ENCODE measurements at regions not wholly inside any gene's neighbourhood (a gene's known extent, or its start where the extent isn't known, plus 50 kb on each side); places are given as distances from the start of the nearest gene placed in this dataset.

DNA sequence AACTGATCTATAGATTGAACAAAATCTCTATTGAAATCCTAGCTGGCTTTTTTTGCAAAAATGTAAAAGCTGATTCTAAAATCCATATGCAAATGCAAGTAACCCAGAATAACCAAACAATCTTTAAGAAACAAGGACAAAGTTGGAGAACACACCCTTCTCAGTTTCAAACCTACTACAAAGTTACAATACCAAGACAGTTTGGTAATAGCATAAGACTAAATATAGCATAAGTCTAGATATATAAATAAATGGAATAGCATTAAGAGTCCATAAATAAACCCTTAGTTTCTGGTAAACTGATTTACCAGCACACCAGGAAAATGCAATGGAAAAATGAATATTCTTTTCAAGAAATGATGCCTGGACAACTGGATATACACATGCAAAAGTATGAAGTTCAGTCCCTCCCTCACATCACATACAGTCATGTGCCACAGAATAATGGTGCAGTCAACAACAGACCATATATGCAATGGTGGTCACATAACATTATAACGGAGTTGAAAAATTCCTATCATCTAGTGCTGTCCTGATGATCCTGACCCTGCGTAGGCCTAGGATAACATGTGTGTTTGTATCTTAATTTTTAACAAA is 94.5 kb upstream of the GRIN2B start:
- H4K20me1 ChIP-seq (replicated peaks; ENCODE audit: insufficient read depth): no peaks in the 10 kb centered on the region
- H3K36me3 Mint-ChIP-seq (ENCODE audit: low read depth): no peaks in the 10 kb centered on the region
- H3K4me1 ChIP-seq (ENCODE audit: insufficient read depth): no peaks in the 10 kb centered on the region; the same call in 1 of the 2 replicates
- H2AFZ ChIP-seq: no peak overlapping the region
- no peaks in the 10 kb centered on the region for H3K27me3 Mint-ChIP-seq (ENCODE audit: insufficient read depth, low read depth, poor library complexity)
- no peak overlapping the region for H3K27ac ChIP-seq (ENCODE audit: low read depth)
- H3K27me3 ChIP-seq (ENCODE audit: insufficient read depth): no peaks in the 10 kb centered on the region
- H3K4me2 ChIP-seq: no peak overlapping the region
- ATAC-seq (no peak), DNase-seq (ENCODE audit: low spot score) (no peak)
- no peaks in the 10 kb centered on the region for H3K4me1 Mint-ChIP-seq
- no peaks in the 10 kb centered on the region for H3K79me2 ChIP-seq (replicated peaks; ENCODE audit: insufficient read depth)
- no peak overlapping the region for H3K4me3 Mint-ChIP-seq
- no peak overlapping the region for H3K27ac Mint-ChIP-seq
- H3K36me3 ChIP-seq (ENCODE audit: insufficient read depth): no peaks in the 10 kb centered on the region
- no peaks in the 10 kb centered on the region for H3K9me2 ChIP-seq (ENCODE audit: insufficient read depth)
- no peak overlapping the region for H3K4me3 ChIP-seq
- no peaks in the 10 kb centered on the region for H3F3A ChIP-seq (replicated peaks; ENCODE audit: low read depth)
- no peaks in the 10 kb centered on the region for H3K9me3 Mint-ChIP-seq
- TF ChIP-seq ZNF331 (CRISPR knock-in tag; IDR thresholded peaks at IDR 0.05; ENCODE audit: low read depth) (no peak), EZH2phosphoT487 (IDR thresholded peaks at IDR 0.05; ENCODE audit: unreplicated experiment) (no peak), JUNB (IDR thresholded peaks at IDR 0.05; ENCODE audit: unreplicated experiment) (no peak), ZNF114 (CRISPR knock-in tag; IDR thresholded peaks at IDR 0.05) (no peak), CREB1 (CRISPR knock-in tag; IDR thresholded peaks at IDR 0.05; ENCODE audit: low read depth) (no peak), EZH2 (IDR thresholded peaks at IDR 0.05; ENCODE audit: low read depth, unreplicated experiment) (no peak), POLR2AphosphoS5 (IDR thresholded peaks at IDR 0.05; ENCODE audit: low read depth) (no peak), NANOG (IDR thresholded peaks at IDR 0.05; ENCODE audit: borderline replicate concordance) (no peak), STAT1 (IDR thresholded peaks at IDR 0.05; ENCODE audit: unreplicated experiment) (no peak)
- TF ChIP-seq, protein P1, sequence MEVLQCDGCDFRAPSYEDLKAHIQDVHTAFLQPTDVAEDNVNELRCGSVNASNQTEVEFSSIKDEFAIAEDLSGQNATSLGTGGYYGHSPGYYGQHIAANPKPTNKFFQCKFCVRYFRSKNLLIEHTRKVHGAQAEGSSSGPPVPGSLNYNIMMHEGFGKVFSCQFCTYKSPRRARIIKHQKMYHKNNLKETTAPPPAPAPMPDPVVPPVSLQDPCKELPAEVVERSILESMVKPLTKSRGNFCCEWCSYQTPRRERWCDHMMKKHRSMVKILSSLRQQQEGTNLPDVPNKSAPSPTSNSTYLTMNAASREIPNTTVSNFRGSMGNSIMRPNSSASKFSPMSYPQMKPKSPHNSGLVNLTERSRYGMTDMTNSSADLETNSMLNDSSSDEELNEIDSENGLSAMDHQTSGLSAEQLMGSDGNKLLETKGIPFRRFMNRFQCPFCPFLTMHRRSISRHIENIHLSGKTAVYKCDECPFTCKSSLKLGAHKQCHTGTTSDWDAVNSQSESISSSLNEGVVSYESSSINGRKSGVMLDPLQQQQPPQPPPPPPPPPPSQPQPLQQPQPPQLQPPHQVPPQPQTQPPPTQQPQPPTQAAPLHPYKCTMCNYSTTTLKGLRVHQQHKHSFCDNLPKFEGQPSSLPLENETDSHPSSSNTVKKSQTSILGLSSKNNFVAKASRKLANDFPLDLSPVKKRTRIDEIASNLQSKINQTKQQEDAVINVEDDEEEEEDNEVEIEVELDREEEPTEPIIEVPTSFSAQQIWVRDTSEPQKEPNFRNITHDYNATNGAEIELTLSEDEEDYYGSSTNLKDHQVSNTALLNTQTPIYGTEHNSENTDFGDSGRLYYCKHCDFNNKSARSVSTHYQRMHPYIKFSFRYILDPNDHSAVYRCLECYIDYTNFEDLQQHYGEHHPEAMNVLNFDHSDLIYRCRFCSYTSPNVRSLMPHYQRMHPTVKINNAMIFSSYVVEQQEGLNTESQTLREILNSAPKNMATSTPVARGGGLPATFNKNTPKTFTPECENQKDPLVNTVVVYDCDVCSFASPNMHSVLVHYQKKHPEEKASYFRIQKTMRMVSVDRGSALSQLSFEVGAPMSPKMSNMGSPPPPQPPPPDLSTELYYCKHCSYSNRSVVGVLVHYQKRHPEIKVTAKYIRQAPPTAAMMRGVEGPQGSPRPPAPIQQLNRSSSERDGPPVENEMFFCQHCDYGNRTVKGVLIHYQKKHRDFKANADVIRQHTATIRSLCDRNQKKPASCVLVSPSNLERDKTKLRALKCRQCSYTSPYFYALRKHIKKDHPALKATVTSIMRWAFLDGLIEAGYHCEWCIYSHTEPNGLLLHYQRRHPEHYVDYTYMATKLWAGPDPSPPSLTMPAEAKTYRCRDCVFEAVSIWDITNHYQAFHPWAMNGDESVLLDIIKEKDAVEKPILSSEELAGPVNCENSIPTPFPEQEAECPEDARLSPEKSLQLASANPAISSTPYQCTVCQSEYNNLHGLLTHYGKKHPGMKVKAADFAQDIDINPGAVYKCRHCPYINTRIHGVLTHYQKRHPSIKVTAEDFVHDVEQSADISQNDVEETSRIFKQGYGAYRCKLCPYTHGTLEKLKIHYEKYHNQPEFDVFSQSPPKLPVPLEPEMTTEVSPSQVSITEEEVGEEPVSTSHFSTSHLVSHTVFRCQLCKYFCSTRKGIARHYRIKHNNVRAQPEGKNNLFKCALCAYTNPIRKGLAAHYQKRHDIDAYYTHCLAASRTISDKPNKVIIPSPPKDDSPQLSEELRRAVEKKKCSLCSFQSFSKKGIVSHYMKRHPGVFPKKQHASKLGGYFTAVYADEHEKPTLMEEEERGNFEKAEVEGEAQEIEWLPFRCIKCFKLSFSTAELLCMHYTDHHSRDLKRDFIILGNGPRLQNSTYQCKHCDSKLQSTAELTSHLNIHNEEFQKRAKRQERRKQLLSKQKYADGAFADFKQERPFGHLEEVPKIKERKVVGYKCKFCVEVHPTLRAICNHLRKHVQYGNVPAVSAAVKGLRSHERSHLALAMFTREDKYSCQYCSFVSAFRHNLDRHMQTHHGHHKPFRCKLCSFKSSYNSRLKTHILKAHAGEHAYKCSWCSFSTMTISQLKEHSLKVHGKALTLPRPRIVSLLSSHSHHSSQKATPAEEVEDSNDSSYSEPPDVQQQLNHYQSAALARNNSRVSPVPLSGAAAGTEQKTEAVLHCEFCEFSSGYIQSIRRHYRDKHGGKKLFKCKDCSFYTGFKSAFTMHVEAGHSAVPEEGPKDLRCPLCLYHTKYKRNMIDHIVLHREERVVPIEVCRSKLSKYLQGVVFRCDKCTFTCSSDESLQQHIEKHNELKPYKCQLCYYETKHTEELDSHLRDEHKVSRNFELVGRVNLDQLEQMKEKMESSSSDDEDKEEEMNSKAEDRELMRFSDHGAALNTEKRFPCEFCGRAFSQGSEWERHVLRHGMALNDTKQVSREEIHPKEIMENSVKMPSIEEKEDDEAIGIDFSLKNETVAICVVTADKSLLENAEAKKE (CRISPR knock-in tag; IDR thresholded peaks at IDR 0.05): no peak
- TF ChIP-seq, protein P2, sequence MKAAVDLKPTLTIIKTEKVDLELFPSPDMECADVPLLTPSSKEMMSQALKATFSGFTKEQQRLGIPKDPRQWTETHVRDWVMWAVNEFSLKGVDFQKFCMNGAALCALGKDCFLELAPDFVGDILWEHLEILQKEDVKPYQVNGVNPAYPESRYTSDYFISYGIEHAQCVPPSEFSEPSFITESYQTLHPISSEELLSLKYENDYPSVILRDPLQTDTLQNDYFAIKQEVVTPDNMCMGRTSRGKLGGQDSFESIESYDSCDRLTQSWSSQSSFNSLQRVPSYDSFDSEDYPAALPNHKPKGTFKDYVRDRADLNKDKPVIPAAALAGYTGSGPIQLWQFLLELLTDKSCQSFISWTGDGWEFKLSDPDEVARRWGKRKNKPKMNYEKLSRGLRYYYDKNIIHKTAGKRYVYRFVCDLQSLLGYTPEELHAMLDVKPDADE (IDR thresholded peaks at IDR 0.05): no peak
- TF ChIP-seq, protein P3, sequence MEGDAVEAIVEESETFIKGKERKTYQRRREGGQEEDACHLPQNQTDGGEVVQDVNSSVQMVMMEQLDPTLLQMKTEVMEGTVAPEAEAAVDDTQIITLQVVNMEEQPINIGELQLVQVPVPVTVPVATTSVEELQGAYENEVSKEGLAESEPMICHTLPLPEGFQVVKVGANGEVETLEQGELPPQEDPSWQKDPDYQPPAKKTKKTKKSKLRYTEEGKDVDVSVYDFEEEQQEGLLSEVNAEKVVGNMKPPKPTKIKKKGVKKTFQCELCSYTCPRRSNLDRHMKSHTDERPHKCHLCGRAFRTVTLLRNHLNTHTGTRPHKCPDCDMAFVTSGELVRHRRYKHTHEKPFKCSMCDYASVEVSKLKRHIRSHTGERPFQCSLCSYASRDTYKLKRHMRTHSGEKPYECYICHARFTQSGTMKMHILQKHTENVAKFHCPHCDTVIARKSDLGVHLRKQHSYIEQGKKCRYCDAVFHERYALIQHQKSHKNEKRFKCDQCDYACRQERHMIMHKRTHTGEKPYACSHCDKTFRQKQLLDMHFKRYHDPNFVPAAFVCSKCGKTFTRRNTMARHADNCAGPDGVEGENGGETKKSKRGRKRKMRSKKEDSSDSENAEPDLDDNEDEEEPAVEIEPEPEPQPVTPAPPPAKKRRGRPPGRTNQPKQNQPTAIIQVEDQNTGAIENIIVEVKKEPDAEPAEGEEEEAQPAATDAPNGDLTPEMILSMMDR (conservative IDR thresholded peaks at IDR 0.05; ENCODE audit: low read depth in 2 of 2): no peak
- TF ChIP-seq, protein P4, sequence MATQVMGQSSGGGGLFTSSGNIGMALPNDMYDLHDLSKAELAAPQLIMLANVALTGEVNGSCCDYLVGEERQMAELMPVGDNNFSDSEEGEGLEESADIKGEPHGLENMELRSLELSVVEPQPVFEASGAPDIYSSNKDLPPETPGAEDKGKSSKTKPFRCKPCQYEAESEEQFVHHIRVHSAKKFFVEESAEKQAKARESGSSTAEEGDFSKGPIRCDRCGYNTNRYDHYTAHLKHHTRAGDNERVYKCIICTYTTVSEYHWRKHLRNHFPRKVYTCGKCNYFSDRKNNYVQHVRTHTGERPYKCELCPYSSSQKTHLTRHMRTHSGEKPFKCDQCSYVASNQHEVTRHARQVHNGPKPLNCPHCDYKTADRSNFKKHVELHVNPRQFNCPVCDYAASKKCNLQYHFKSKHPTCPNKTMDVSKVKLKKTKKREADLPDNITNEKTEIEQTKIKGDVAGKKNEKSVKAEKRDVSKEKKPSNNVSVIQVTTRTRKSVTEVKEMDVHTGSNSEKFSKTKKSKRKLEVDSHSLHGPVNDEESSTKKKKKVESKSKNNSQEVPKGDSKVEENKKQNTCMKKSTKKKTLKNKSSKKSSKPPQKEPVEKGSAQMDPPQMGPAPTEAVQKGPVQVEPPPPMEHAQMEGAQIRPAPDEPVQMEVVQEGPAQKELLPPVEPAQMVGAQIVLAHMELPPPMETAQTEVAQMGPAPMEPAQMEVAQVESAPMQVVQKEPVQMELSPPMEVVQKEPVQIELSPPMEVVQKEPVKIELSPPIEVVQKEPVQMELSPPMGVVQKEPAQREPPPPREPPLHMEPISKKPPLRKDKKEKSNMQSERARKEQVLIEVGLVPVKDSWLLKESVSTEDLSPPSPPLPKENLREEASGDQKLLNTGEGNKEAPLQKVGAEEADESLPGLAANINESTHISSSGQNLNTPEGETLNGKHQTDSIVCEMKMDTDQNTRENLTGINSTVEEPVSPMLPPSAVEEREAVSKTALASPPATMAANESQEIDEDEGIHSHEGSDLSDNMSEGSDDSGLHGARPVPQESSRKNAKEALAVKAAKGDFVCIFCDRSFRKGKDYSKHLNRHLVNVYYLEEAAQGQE (IDR thresholded peaks at IDR 0.05; ENCODE audit: unreplicated experiment): no peak

All from GM23338 (cell line).